ENCODE measurements at regions not wholly inside any gene's neighbourhood (a gene's known extent, or its start where the extent isn't known, plus 50 kb on each side); places are given as distances from the start of the nearest gene placed in this dataset.

- no peak for DNase-seq (ENCODE audit: low read depth, low spot score)
Observed at GRCh38 chr4:53920883-53921282, 143.5 kb downstream of the CHIC2 start.

- DNase-seq (ENCODE audit: low read depth, low spot score), result no peak
Observed at GRCh38 chr4:53920116-53920515, 144.3 kb downstream of the CHIC2 start.

- DNase-seq (ENCODE audit: low read depth, low spot score), result no peak
Observed at GRCh38 chr4:53919535-53919934, 144.9 kb downstream of the CHIC2 start.

- DNase-seq (ENCODE audit: low read depth, low spot score), result no peak
Observed at GRCh38 chr4:53917729-53918128, 146.7 kb downstream of the CHIC2 start.

GRCh38 chr4:53916431-53916889, 147.9 kb downstream of the CHIC2 start:
- peak; percentile 31 for DNase-seq (ENCODE audit: low read depth, low spot score)

GRCh38 chr4:53914313-53915016, 149.9 kb downstream of the CHIC2 start:
- DNase-seq (ENCODE audit: low read depth, low spot score), result no peak

GRCh38 chr4:53913771-53914170, 150.6 kb downstream of the CHIC2 start:
- no peak for DNase-seq (ENCODE audit: low read depth, low spot score)

- no peak for DNase-seq (ENCODE audit: low read depth, low spot score)
Observed at GRCh38 chr4:53912766-53913497, 151.5 kb downstream of the CHIC2 start.

GRCh38 chr4:53908661-53909078, 155.7 kb downstream of the CHIC2 start:
- peak; percentile 88 for DNase-seq (ENCODE audit: low read depth, low spot score)

GRCh38 chr4:53907772-53908171, 156.6 kb downstream of the CHIC2 start:
- DNase-seq (ENCODE audit: low read depth, low spot score), result no peak

GRCh38 chr4:53906606-53907190, 157.7 kb downstream of the CHIC2 start:
- DNase-seq (ENCODE audit: low read depth, low spot score), result no peak

- peak; percentile 81 for DNase-seq (ENCODE audit: low read depth, low spot score)
Observed at GRCh38 chr4:53905941-53906377, 158.4 kb downstream of the CHIC2 start.

GRCh38 chr4:53905276-53905940, 159.0 kb downstream of the CHIC2 start:
- no peak for DNase-seq (ENCODE audit: low read depth, low spot score)

GRCh38 chr4:53902786-53903185, 161.6 kb downstream of the CHIC2 start:
- no peak for DNase-seq (ENCODE audit: low read depth, low spot score)

- DNase-seq (ENCODE audit: low read depth, low spot score), result no peak
Observed at GRCh38 chr4:53900271-53900649, 164.1 kb downstream of the CHIC2 start.

- DNase-seq (ENCODE audit: low read depth, low spot score), result no peak
Observed at GRCh38 chr4:53899586-53900270, 164.7 kb downstream of the CHIC2 start.

- DNase-seq (ENCODE audit: low read depth, low spot score), result no peak
Observed at GRCh38 chr4:53895137-53895536, 169.3 kb downstream of the CHIC2 start.

- no peak for DNase-seq (ENCODE audit: low read depth, low spot score)
Observed at GRCh38 chr4:53890461-53890860, 173.9 kb downstream of the CHIC2 start.

GRCh38 chr4:53889326-53890055, 174.9 kb downstream of the CHIC2 start:
- DNase-seq (ENCODE audit: low read depth, low spot score), result no peak

- no peak for DNase-seq (ENCODE audit: low read depth, low spot score)
Observed at GRCh38 chr4:53886090-53886489, 178.3 kb downstream of the CHIC2 start.

GRCh38 chr4:53885668-53886067, 178.7 kb downstream of the CHIC2 start:
- no peak for DNase-seq (ENCODE audit: low read depth, low spot score)

Measured in astrocyte of the hippocampus (primary cell).